H1 (cell line): ENCODE measurements at regions not wholly inside any gene's neighbourhood (a gene's known extent, or its start where the extent isn't known, plus 50 kb on each side); places are given as distances from the start of the nearest gene placed in this dataset.

ENCODE experiments used
- CTCF ChIA-PET: fragments of 300-600 bp; sonication (Branson Sonifier 250); formaldehyde crosslinking; loops from one replicate; lab custom pipeline; 2021; ENCODE audit not compliant: partially characterized antibody; lab: Charles Lee
- POLR2A ChIA-PET: fragments of 300-600 bp; sonication (Branson Sonifier 250); formaldehyde crosslinking; loops from one replicate; lab custom pipeline; 2021; ENCODE audit warnings: inconsistent platforms; ENCODE audit not compliant: partially characterized antibody; lab: Charles Lee
- DNase-seq, 2 experiments: peaks; one replicate each; pipeline versions ENCODE4 v3.0.0 to v3.0.0-alpha.2; 2010 to 2022; ENCODE audit warnings: low spot score in 2 of 2, low read depth in 1 of 2, mixed read lengths in 1 of 2
- FAIRE-seq: peaks from 2 replicates; lab custom pipeline; 2011; peaks lifted over from hg19 to GRCh38; lab: Jason Lieb, UNC
- H2AFZ ChIP-seq: 2 replicates; pipeline ENCODE4 v1.8.1; 2012; ENCODE audit warnings: low read length, inconsistent platforms
- H2AK5ac ChIP-seq: 2 replicates; pipeline ENCODE4 v1.6.1; 2013; ENCODE audit warnings: low read depth, low read length
- H2BK120ac ChIP-seq: replicated peaks from 2 replicates; pipeline ENCODE3; 2013; ENCODE audit warnings: low read depth, low read length, inconsistent platforms
- H2BK12ac ChIP-seq: 2 replicates; pipeline ENCODE4 v1.6.1; 2013; ENCODE audit warnings: low read depth, low read length
- H2BK15ac ChIP-seq: 2 replicates; pipeline ENCODE4 v1.6.1; 2013; ENCODE audit warnings: low read length
- H2BK20ac ChIP-seq: 2 replicates; pipeline ENCODE4 v1.6.1; 2013; ENCODE audit warnings: low read length
- H2BK5ac ChIP-seq: 2 replicates; pipeline ENCODE4 v1.6.1; 2013; ENCODE audit warnings: low read depth, low read length
- H3K14ac ChIP-seq: 2 replicates; pipeline ENCODE4 v1.6.1; 2013; ENCODE audit warnings: inconsistent platforms; ENCODE audit not compliant: insufficient read length
- H3K18ac ChIP-seq: 2 replicates; pipeline ENCODE4 v1.6.1; 2013; ENCODE audit warnings: low read length; ENCODE audit errors: extremely low read depth
- H3K23ac ChIP-seq: 2 replicates; pipeline ENCODE4 v1.6.1; 2013; ENCODE audit warnings: inconsistent platforms; ENCODE audit not compliant: insufficient read length
- H3K23me2 ChIP-seq: 2 replicates; pipeline ENCODE4 v1.6.1; 2013; ENCODE audit warnings: low read depth, low read length
- H3K27ac ChIP-seq: 2 replicates; pipeline ENCODE4 v1.6.1; 2011; ENCODE audit warnings: low read depth, low read length, inconsistent platforms
- H3K27me3 ChIP-seq, 4 experiments: replicated peaks in 1 of 4; 1 replicate in 1 of 4; 2 replicates in 3 of 4; pipeline versions ENCODE4 v1.6.1 to v1.8.1; 2011 to 2013; ENCODE audit warnings: low read length in 3 of 4, mild to moderate bottlenecking in 3 of 4, inconsistent platforms in 2 of 4, mixed read lengths in 2 of 4, moderate library complexity in 1 of 4; ENCODE audit not compliant: control insufficient read depth in 3 of 4, insufficient read depth in 3 of 4; ENCODE audit errors: extremely low read depth in 1 of 4
- H3K36me3 ChIP-seq, 4 experiments: 2 replicates each; pipeline versions ENCODE4 v1.6.1 to v1.8.1; 2011 to 2013; ENCODE audit warnings: mild to moderate bottlenecking in 4 of 4, low read length in 3 of 4, moderate library complexity in 2 of 4, control low read depth in 1 of 4, inconsistent platforms in 1 of 4; ENCODE audit not compliant: insufficient read depth in 4 of 4, control insufficient read depth in 2 of 4
- H3K4ac ChIP-seq: replicated peaks from 2 replicates; pipeline ENCODE3; 2013; ENCODE audit warnings: low read length, low read depth, mixed read lengths, inconsistent platforms; ENCODE audit not compliant: insufficient read length
- H3K4me1 ChIP-seq, 4 experiments: replicated peaks in 1 of 4; 1 replicate in 1 of 4; 2 replicates in 3 of 4; pipeline versions ENCODE4 v1.6.1 to v1.8.1; 2011 to 2013; ENCODE audit warnings: low read length in 3 of 4, inconsistent platforms in 2 of 4, mixed read lengths in 1 of 4; ENCODE audit not compliant: insufficient read depth in 4 of 4, control insufficient read depth in 3 of 4
- H3K4me2 ChIP-seq, 2 experiments: 2 replicates each; pipeline versions ENCODE4 v1.6.1 to v1.8.1; 2011 to 2013; ENCODE audit warnings: low read depth in 2 of 2, low read length in 2 of 2, control low read depth in 1 of 2, inconsistent platforms in 1 of 2, mild to moderate bottlenecking in 1 of 2; ENCODE audit not compliant: insufficient read depth in 1 of 2
- H3K4me3 ChIP-seq, 4 experiments: fragments of 200-600, 300-600 bp in 1 of 4; sonication (generic), shearing (Covaris generic), sonication (Bioruptor Twin) in 1 of 4; 2 replicates each; pipeline versions ENCODE4 v1.5.1 to v1.8.1; 2011 to 2016; ENCODE audit warnings: low read length in 4 of 4, low read depth in 3 of 4, control low read depth in 2 of 4, inconsistent platforms in 2 of 4, mild to moderate bottlenecking in 2 of 4, mixed read lengths in 1 of 4, moderate library complexity in 1 of 4; ENCODE audit not compliant: insufficient read depth in 2 of 4; ENCODE audit errors: extremely low read depth in 1 of 4
- H3K56ac ChIP-seq: replicated peaks from 2 replicates; pipeline ENCODE3; 2013; ENCODE audit warnings: low read depth, mild to moderate bottlenecking, mixed read lengths, low read length, inconsistent platforms; ENCODE audit not compliant: insufficient read length
- H3K79me1 ChIP-seq: 2 replicates; pipeline ENCODE4 v1.6.1; 2013; ENCODE audit warnings: low read depth, low read length, control low read depth
- H3K79me2 ChIP-seq, 2 experiments: 2 replicates each; pipeline versions ENCODE4 v1.6.1 to v1.8.1; 2012 to 2013; ENCODE audit warnings: low read length in 2 of 2, mild to moderate bottlenecking in 2 of 2, inconsistent platforms in 1 of 2; ENCODE audit not compliant: insufficient read depth in 2 of 2, control insufficient read depth in 1 of 2
- H3K9ac ChIP-seq, 4 experiments: replicated peaks in 1 of 4; 1 replicate in 1 of 4; 2 replicates in 3 of 4; pipeline versions ENCODE4 v1.6.1 to v1.8.1; 2011 to 2013; ENCODE audit warnings: low read depth in 3 of 4, low read length in 3 of 4, control low read depth in 2 of 4, mild to moderate bottlenecking in 2 of 4, moderate library complexity in 2 of 4, inconsistent platforms in 1 of 4; ENCODE audit errors: extremely low read depth in 1 of 4
- H3K9me3 ChIP-seq, 2 experiments: 2 replicates each; pipeline versions ENCODE4 v1.6.1 to v1.8.1; 2012 to 2013; ENCODE audit warnings: mild to moderate bottlenecking in 2 of 2, moderate library complexity in 2 of 2, control low read depth in 1 of 2, inconsistent platforms in 1 of 2, low read depth in 1 of 2, low read length in 1 of 2, mixed read lengths in 1 of 2; ENCODE audit not compliant: insufficient read depth in 2 of 2
- H4K20me1 ChIP-seq, 2 experiments: replicated peaks in 1 of 2; 2 replicates each; pipeline versions ENCODE3 to v1.8.1; 2011 to 2013; ENCODE audit warnings: inconsistent platforms in 2 of 2, low read length in 2 of 2, mild to moderate bottlenecking in 1 of 2; ENCODE audit not compliant: insufficient read depth in 2 of 2, control insufficient read depth in 1 of 2
- H4K5ac ChIP-seq: 2 replicates; pipeline ENCODE4 v1.6.1; 2013; ENCODE audit warnings: low read length, low read depth, mixed read lengths, inconsistent platforms; ENCODE audit not compliant: insufficient read length
- H4K8ac ChIP-seq: 2 replicates; pipeline ENCODE4 v1.8.0; 2013; ENCODE audit warnings: mild to moderate bottlenecking, moderate library complexity, low read length, inconsistent platforms; ENCODE audit not compliant: insufficient read depth; ENCODE audit errors: extremely low read depth
- H4K91ac ChIP-seq: replicated peaks from 2 replicates; pipeline ENCODE3; 2013; ENCODE audit warnings: low read length, mixed read lengths, inconsistent platforms; ENCODE audit not compliant: insufficient read length
- CBX8 ChIP-seq: fragments of 300-800, 300-1000 bp; sonication (generic); IDR thresholded peaks from 2 replicates; pipeline ENCODE4 v1.7.1; 2016; ENCODE audit warnings: low read depth, low read length, borderline replicate concordance
- PHF8 ChIP-seq: fragments of 200-600 bp; sonication (generic); conservative IDR thresholded peaks from 2 replicates; pipeline ENCODE4 v1.7.1; 2012; ENCODE audit warnings: low read depth, mild to moderate bottlenecking, inconsistent platforms, low read length, moderate library complexity
- WGBS, 2 experiments: shearing (Covaris generic) in 1 of 2; methylation state at CpG; one replicate each; pipeline versions ENCODE4 v1.1.6 to v1.1.7; 2013 to 2015; ENCODE audit warnings: low lambda C conversion rate in 2 of 2, mixed read lengths in 2 of 2, inconsistent platforms in 1 of 2, low coverage in 1 of 2, missing lambda C conversion rate in 1 of 2; ENCODE audit not compliant: insufficient replicate concordance in 2 of 2, insufficient coverage in 1 of 2, insufficient read length in 1 of 2; ENCODE audit errors: extremely low coverage in 1 of 2, missing lambda C conversion rate in 1 of 2; 5-methylcytosine and 5-hydroxymethylcytosine counted together

- no peak overlapping the region for H2BK20ac ChIP-seq
- no peak overlapping the region for H2BK120ac ChIP-seq
- H3K4me1 ChIP-seq = no peaks in the 10 kb centered on the region
- H3K4ac ChIP-seq = no peak overlapping the region
- WGBS, 2 experiments = 92% methylated on average over 2 of the region's 2 CpGs; no CpG with 5 or more reads in 1 of the 2 experiments
- no peak overlapping the region for H2BK15ac ChIP-seq
- no peaks in the 10 kb centered on the region; the same call in 1 of the 2 replicates for H3K23me2 ChIP-seq
- H3K27ac ChIP-seq = no peak overlapping the region
- H3K79me2 ChIP-seq = no peaks in the 10 kb centered on the region
- H3K9me3 ChIP-seq = no peaks in the 10 kb centered on the region
- no peak overlapping the region for H3K23ac ChIP-seq
- no peak overlapping the region for H3K4me3 ChIP-seq
- no peaks in the 10 kb centered on the region for H4K20me1 ChIP-seq
- no peaks in the 10 kb centered on the region for H3K27me3 ChIP-seq
- DNase-seq (no peak), FAIRE-seq (no peak)
- POLR2A ChIA-PET = no interaction called here
- H2AK5ac ChIP-seq = no peak overlapping the region
- no peak overlapping the region for H2BK5ac ChIP-seq
- no peak for TF ChIP-seq CBX8
- no peak for TF ChIP-seq PHF8
- no peaks in the 10 kb centered on the region for H3K79me1 ChIP-seq
- no peak overlapping the region for H2AFZ ChIP-seq
- H4K8ac ChIP-seq = no peak overlapping the region
- no peak overlapping the region for H3K56ac ChIP-seq
- no peaks in the 10 kb centered on the region for H3K36me3 ChIP-seq
- no peak overlapping the region for H3K4me2 ChIP-seq
- H4K5ac ChIP-seq = no peak overlapping the region
- no peak overlapping the region for H4K91ac ChIP-seq
- no peak overlapping the region for H2BK12ac ChIP-seq
- H3K18ac ChIP-seq = no peak overlapping the region
- H3K9ac ChIP-seq = no peak overlapping the region
- H3K14ac ChIP-seq = no peak overlapping the region
- CTCF ChIA-PET = interaction anchor here (1.6 kb wide), 1 partner anchor 13 kb away, joined by 6 read pairs; no protein-coding TSS in a partner anchor
These were observed 1110.0 kb upstream of the PCDH20 start for GRCh38 chr13:62525652-62526051.
